Mammary epithelial cell (primary cell): ENCODE measurements at regions not wholly inside any gene's neighbourhood (a gene's known extent, or its start where the extent isn't known, plus 50 kb on each side); places are given as distances from the start of the nearest gene placed in this dataset.
"Not testable (repeated sequence)": the region's sequence is repeated elsewhere in the genome, so short reads cannot be mapped to it uniquely, and the experiment has no call there.

Experiments used
- EZH2 ChIP-seq: IDR thresholded peaks from 2 replicates; pipeline ENCODE4 v1.6.1; 2012; ENCODE audit warnings: low read length, inconsistent platforms, borderline replicate concordance
- TF ChIP-seq, protein P1 (sequence below), 2 donors: IDR thresholded peaks in 1 of 2; conservative IDR thresholded peaks in 1 of 2; 2 replicates each; pipeline ENCODE4 v1.5.1; 2011 to 2012; ENCODE audit warnings: inconsistent platforms in 2 of 2, low read length in 2 of 2, mild to moderate bottlenecking in 2 of 2, control low read depth in 1 of 2, low read depth in 1 of 2; ENCODE audit not compliant: insufficient read depth in 1 of 2; ENCODE audit errors: extremely low read depth in 1 of 2

DNA sequence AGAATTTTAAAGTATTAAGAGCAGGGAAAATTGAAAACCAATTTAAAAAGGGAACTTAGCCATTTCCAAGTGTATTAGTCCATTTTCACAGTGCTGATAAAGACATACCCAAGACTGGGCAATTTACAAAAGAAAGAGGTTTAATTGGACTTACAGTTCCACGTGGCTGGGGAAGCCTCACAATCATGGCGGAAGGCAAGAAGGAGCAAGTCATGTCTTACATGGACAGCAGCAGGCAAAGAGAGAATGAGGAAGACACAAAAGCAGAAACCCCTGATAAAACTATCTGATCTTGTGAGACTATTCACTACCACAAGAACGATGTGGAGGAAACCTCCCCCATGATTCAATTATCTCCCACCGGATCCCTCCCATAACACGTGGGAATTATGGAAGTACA lies 178.8 kb downstream of the ERCC6L2 start:
- TF ChIP-seq EZH2, result not testable (repeated sequence)
- TF ChIP-seq, protein P1, sequence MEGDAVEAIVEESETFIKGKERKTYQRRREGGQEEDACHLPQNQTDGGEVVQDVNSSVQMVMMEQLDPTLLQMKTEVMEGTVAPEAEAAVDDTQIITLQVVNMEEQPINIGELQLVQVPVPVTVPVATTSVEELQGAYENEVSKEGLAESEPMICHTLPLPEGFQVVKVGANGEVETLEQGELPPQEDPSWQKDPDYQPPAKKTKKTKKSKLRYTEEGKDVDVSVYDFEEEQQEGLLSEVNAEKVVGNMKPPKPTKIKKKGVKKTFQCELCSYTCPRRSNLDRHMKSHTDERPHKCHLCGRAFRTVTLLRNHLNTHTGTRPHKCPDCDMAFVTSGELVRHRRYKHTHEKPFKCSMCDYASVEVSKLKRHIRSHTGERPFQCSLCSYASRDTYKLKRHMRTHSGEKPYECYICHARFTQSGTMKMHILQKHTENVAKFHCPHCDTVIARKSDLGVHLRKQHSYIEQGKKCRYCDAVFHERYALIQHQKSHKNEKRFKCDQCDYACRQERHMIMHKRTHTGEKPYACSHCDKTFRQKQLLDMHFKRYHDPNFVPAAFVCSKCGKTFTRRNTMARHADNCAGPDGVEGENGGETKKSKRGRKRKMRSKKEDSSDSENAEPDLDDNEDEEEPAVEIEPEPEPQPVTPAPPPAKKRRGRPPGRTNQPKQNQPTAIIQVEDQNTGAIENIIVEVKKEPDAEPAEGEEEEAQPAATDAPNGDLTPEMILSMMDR (conservative IDR thresholded peaks at IDR 0.05 in 1 of 2, IDR thresholded peaks at IDR 0.05 in 1 of 2; ENCODE audit: extremely low read depth in 1 of 2, insufficient read depth in 1 of 2, low read depth in 1 of 2, low read length in 2 of 2), result not testable (repeated sequence)
